Liver (tissue), 8 donors: ENCODE measurements at regions not wholly inside any gene's neighbourhood (a gene's known extent, or its start where the extent isn't known, plus 50 kb on each side); places are given as distances from the start of the nearest gene placed in this dataset.

Experiments
- DNase-seq: peaks from one replicate; pipeline ENCODE4 v3.0.0-alpha.2; 2017; ENCODE audit warnings: low spot score
- H3K27ac ChIP-seq, 2 donors: one replicate each; pipeline ENCODE4 v1.7.0; 2013; ENCODE audit warnings: inconsistent platforms in 2 of 2, low read length in 2 of 2, control low read depth in 1 of 2, low read depth in 1 of 2, mild to moderate bottlenecking in 1 of 2
- H3K27me3 ChIP-seq, 4 donors: one replicate each; pipeline versions ENCODE4 v1.6.1 to v1.7.0; 2013; ENCODE audit warnings: low read length in 3 of 4, inconsistent platforms in 1 of 4, mild to moderate bottlenecking in 1 of 4, moderate library complexity in 1 of 4; ENCODE audit not compliant: control insufficient read depth in 4 of 4, insufficient read depth in 4 of 4
- H3K36me3 ChIP-seq, 4 donors: one replicate each; pipeline versions ENCODE4 v1.6.1 to v1.7.0; 2013; ENCODE audit warnings: low read length in 3 of 4, mild to moderate bottlenecking in 3 of 4, low read depth in 1 of 4, moderate library complexity in 1 of 4; ENCODE audit not compliant: control insufficient read depth in 4 of 4, insufficient read depth in 3 of 4
- H3K4me1 ChIP-seq, 4 donors: one replicate each; pipeline versions ENCODE4 v1.6.1 to v1.7.0; 2013; ENCODE audit warnings: low read length in 3 of 4, mild to moderate bottlenecking in 3 of 4, moderate library complexity in 1 of 4; ENCODE audit not compliant: control insufficient read depth in 4 of 4, insufficient read depth in 4 of 4
- H3K4me3 ChIP-seq, 3 donors: one replicate each; pipeline versions ENCODE4 v1.6.1 to v1.7.0; 2013; ENCODE audit warnings: low read length in 3 of 3, control low read depth in 1 of 3, low read depth in 1 of 3, mild to moderate bottlenecking in 1 of 3
- H3K9ac ChIP-seq, 2 donors: one replicate each; pipeline ENCODE4 v1.7.0; 2013; ENCODE audit warnings: low read length in 2 of 2, mild to moderate bottlenecking in 2 of 2, moderate library complexity in 2 of 2, control low read depth in 1 of 2, low read depth in 1 of 2
- H3K9me3 ChIP-seq, 4 donors: one replicate each; pipeline versions ENCODE4 v1.6.1 to v1.7.0; 2013; ENCODE audit warnings: low read length in 3 of 4; ENCODE audit not compliant: control insufficient read depth in 4 of 4
- EGR1 ChIP-seq, 2 donors: IDR thresholded peaks; 2 replicates each; pipeline ENCODE4 v1.6.1; 2016 to 2018; ENCODE audit warnings: antibody characterized with exemption in 2 of 2, low read depth in 2 of 2
- FOXA1 ChIP-seq: IDR thresholded peaks from 2 replicates; pipeline ENCODE4 v1.6.1; 2016; ENCODE audit warnings: antibody characterized with exemption
- FOXA2 ChIP-seq: IDR thresholded peaks from 2 replicates; pipeline ENCODE4 v1.6.1; 2016; ENCODE audit warnings: antibody characterized with exemption
- GABPA ChIP-seq, 2 donors: IDR thresholded peaks in 1 of 2; conservative IDR thresholded peaks in 1 of 2; 2 replicates each; pipeline ENCODE4 v1.6.1; 2016; ENCODE audit warnings: antibody characterized with exemption in 2 of 2, mild to moderate bottlenecking in 1 of 2, moderate library complexity in 1 of 2
- HNF4A ChIP-seq, 2 donors: conservative IDR thresholded peaks; 2 replicates each; pipeline ENCODE4 v1.6.1; 2016; ENCODE audit warnings: antibody characterized with exemption in 2 of 2, mild to moderate bottlenecking in 2 of 2
- HNF4G ChIP-seq: IDR thresholded peaks from 2 replicates; pipeline ENCODE4 v1.6.1; 2016; ENCODE audit warnings: antibody characterized with exemption
- NR2F2 ChIP-seq: IDR thresholded peaks from 2 replicates; pipeline ENCODE4 v1.6.1; 2016; ENCODE audit warnings: antibody characterized with exemption
- RAD21 ChIP-seq, 2 donors: IDR thresholded peaks; 2 replicates each; pipeline ENCODE4 v1.6.1; 2016; ENCODE audit warnings: antibody characterized with exemption in 2 of 2, mild to moderate bottlenecking in 2 of 2
- RXRA ChIP-seq, 2 donors: IDR thresholded peaks; 2 replicates each; pipeline ENCODE4 v1.6.1; 2017 to 2018; ENCODE audit warnings: antibody characterized with exemption in 2 of 2, mild to moderate bottlenecking in 1 of 2
- SP1 ChIP-seq: IDR thresholded peaks from 2 replicates; pipeline ENCODE4 v1.6.1; 2018; ENCODE audit warnings: antibody characterized with exemption, mild to moderate bottlenecking
- TAF1 ChIP-seq: conservative IDR thresholded peaks from 2 replicates; pipeline ENCODE4 v1.6.1; 2016; ENCODE audit warnings: antibody characterized with exemption, mild to moderate bottlenecking
- YY1 ChIP-seq: IDR thresholded peaks from 2 replicates; pipeline ENCODE4 v1.6.1; 2016; ENCODE audit warnings: antibody characterized with exemption, mild to moderate bottlenecking
- WGBS: extraction: QIAGEN DNeasy Blood & Tissue Kit; methylation state at CpG from one replicate; pipeline ENCODE4 v1.1.7; 2013; 5-methylcytosine and 5-hydroxymethylcytosine counted together
- TF ChIP-seq, protein P1 (sequence below): fragments of 150-350 bp; IDR thresholded peaks from 2 replicates; pipeline ENCODE4 v1.5.1; 2017; ENCODE audit warnings: improper control_type of control experiment, low read depth, low read length; ENCODE audit not compliant: missing input control
- TF ChIP-seq, protein P2 (sequence below): IDR thresholded peaks from 2 replicates; pipeline ENCODE4 v1.6.1; 2016; ENCODE audit warnings: antibody characterized with exemption, mild to moderate bottlenecking
- TF ChIP-seq, protein P3 (sequence below): IDR thresholded peaks from 2 replicates; pipeline ENCODE4 v1.6.1; 2016; ENCODE audit warnings: antibody characterized with exemption
- TF ChIP-seq, protein P4 (sequence below): IDR thresholded peaks from 2 replicates; pipeline ENCODE4 v1.6.1; 2016; ENCODE audit warnings: antibody characterized with exemption
- TF ChIP-seq, protein P5 (sequence below): IDR thresholded peaks from 2 replicates; pipeline ENCODE4 v1.6.1; 2016; ENCODE audit warnings: antibody characterized with exemption
- donor health status: healthy.
- donor health status: healthy.
- donor health status: healthy.
- donor health status: healthy.
- donor health status: healthy.

DNA sequence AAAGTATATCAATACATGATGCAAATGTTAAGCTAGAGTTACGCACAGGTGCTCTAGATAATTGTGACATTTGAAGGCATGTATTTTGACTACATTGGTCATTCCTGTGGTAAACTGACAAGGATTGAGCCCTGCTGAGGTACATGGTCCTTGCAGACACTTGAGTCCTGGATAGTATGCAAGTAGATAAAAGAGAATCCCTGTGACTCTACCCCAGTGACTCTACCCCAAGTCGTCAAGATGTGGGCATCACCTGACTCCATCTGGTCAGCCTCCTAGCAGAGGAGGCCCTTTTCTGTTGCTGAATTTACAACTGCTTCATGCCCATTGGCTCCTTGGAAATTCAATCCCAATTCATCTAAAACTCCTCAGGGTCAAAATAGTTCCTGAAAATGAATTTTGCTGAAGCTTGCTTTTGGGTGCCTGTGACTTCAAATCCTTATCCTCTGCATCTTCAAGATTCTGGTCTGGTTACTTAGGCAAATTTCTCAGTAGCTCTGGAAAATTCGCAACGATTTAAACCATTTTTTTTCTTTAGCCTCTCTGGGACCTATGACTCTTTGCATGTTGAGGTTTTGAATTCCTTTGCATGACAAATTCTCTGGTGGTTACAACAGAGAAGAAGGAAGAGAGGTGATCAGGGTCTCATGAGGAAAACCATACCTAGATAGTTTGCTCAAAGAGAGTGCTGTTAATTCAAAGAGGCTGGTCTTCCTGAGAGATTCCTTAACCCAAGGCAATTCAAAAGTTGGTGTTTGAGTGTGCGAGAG is 422.1 kb downstream of the FGF9 start:
- Histone ChIP-seq H3K4me1 (no peaks in the 10 kb centered on the region), H3K9ac (no peak overlapping the region), H3K36me3 (no peaks in the 10 kb centered on the region), H3K27me3 (no peaks in the 10 kb centered on the region), H3K9me3 (no peaks in the 10 kb centered on the region), H3K4me3 (no peak overlapping the region), H3K27ac (no peak overlapping the region)
- DNase-seq, result no peak
- 89% methylated on average over 5 of the region's 5 CpGs for WGBS
- TF ChIP-seq EGR1 (IDR thresholded peaks at IDR 0.05; ENCODE audit: low read depth in 2 of 2) (no peak), YY1 (no peak), NR2F2 (no peak), RXRA (IDR thresholded peaks at IDR 0.05) (no peak), TAF1 (no peak), HNF4A (conservative IDR thresholded peaks at IDR 0.05) (no peak), FOXA2 (no peak), FOXA1 (no peak), GABPA (IDR thresholded peaks at IDR 0.05 in 1 of 2, conservative IDR thresholded peaks at IDR 0.05 in 1 of 2) (no peak), SP1 (no peak), HNF4G (no peak), RAD21 (IDR thresholded peaks at IDR 0.05) (no peak)
- TF ChIP-seq, protein P1, sequence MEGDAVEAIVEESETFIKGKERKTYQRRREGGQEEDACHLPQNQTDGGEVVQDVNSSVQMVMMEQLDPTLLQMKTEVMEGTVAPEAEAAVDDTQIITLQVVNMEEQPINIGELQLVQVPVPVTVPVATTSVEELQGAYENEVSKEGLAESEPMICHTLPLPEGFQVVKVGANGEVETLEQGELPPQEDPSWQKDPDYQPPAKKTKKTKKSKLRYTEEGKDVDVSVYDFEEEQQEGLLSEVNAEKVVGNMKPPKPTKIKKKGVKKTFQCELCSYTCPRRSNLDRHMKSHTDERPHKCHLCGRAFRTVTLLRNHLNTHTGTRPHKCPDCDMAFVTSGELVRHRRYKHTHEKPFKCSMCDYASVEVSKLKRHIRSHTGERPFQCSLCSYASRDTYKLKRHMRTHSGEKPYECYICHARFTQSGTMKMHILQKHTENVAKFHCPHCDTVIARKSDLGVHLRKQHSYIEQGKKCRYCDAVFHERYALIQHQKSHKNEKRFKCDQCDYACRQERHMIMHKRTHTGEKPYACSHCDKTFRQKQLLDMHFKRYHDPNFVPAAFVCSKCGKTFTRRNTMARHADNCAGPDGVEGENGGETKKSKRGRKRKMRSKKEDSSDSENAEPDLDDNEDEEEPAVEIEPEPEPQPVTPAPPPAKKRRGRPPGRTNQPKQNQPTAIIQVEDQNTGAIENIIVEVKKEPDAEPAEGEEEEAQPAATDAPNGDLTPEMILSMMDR, result no peak
- TF ChIP-seq, protein P2, sequence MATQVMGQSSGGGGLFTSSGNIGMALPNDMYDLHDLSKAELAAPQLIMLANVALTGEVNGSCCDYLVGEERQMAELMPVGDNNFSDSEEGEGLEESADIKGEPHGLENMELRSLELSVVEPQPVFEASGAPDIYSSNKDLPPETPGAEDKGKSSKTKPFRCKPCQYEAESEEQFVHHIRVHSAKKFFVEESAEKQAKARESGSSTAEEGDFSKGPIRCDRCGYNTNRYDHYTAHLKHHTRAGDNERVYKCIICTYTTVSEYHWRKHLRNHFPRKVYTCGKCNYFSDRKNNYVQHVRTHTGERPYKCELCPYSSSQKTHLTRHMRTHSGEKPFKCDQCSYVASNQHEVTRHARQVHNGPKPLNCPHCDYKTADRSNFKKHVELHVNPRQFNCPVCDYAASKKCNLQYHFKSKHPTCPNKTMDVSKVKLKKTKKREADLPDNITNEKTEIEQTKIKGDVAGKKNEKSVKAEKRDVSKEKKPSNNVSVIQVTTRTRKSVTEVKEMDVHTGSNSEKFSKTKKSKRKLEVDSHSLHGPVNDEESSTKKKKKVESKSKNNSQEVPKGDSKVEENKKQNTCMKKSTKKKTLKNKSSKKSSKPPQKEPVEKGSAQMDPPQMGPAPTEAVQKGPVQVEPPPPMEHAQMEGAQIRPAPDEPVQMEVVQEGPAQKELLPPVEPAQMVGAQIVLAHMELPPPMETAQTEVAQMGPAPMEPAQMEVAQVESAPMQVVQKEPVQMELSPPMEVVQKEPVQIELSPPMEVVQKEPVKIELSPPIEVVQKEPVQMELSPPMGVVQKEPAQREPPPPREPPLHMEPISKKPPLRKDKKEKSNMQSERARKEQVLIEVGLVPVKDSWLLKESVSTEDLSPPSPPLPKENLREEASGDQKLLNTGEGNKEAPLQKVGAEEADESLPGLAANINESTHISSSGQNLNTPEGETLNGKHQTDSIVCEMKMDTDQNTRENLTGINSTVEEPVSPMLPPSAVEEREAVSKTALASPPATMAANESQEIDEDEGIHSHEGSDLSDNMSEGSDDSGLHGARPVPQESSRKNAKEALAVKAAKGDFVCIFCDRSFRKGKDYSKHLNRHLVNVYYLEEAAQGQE, result no peak
- TF ChIP-seq, protein P3, sequence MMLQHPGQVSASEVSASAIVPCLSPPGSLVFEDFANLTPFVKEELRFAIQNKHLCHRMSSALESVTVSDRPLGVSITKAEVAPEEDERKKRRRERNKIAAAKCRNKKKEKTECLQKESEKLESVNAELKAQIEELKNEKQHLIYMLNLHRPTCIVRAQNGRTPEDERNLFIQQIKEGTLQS, result no peak
- TF ChIP-seq, protein P4, sequence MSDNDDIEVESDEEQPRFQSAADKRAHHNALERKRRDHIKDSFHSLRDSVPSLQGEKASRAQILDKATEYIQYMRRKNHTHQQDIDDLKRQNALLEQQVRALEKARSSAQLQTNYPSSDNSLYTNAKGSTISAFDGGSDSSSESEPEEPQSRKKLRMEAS, result no peak
- TF ChIP-seq, protein P5, sequence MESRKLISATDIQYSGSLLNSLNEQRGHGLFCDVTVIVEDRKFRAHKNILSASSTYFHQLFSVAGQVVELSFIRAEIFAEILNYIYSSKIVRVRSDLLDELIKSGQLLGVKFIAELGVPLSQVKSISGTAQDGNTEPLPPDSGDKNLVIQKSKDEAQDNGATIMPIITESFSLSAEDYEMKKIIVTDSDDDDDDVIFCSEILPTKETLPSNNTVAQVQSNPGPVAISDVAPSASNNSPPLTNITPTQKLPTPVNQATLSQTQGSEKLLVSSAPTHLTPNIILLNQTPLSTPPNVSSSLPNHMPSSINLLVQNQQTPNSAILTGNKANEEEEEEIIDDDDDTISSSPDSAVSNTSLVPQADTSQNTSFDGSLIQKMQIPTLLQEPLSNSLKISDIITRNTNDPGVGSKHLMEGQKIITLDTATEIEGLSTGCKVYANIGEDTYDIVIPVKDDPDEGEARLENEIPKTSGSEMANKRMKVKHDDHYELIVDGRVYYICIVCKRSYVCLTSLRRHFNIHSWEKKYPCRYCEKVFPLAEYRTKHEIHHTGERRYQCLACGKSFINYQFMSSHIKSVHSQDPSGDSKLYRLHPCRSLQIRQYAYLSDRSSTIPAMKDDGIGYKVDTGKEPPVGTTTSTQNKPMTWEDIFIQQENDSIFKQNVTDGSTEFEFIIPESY, result no peak
